Tibial artery (tissue), 4 donors: ENCODE measurements at regions not wholly inside any gene's neighbourhood (a gene's known extent, or its start where the extent isn't known, plus 50 kb on each side); places are given as distances from the start of the nearest gene placed in this dataset.

ENCODE experiments used
- DNase-seq, 2 donors: peaks; one replicate each; pipeline ENCODE4 v3.0.0-alpha.2; 2019
- H3K27ac ChIP-seq, 2 donors: fragments of 200-600 bp; sonication (generic) in 1 of 2; 1 replicate in 1 of 2; 2 replicates in 1 of 2; pipeline ENCODE4 v1.5.1; 2018 to 2019; ENCODE audit warnings: mild to moderate bottlenecking in 1 of 2
- H3K27me3 ChIP-seq, 2 donors: fragments of 200-600 bp; sonication (generic) in 1 of 2; one replicate each; pipeline versions ENCODE4 v1.5.1 to v1.6.0; 2016 to 2019
- H3K36me3 ChIP-seq, 3 donors: fragments of 200-600 bp; sonication (generic) in 2 of 3; one replicate each; pipeline ENCODE4 v1.5.1; 2016 to 2019; ENCODE audit warnings: mild to moderate bottlenecking in 2 of 3
- H3K4me1 ChIP-seq, 4 donors: fragments of 200-600 bp; sonication (generic) in 2 of 4; 1 replicate in 3 of 4; 2 replicates in 1 of 4; pipeline ENCODE4 v1.5.1; 2016 to 2019
- H3K4me3 ChIP-seq, 2 donors: fragments of 200-600 bp; sonication (generic) in 1 of 2; 1 replicate in 1 of 2; 2 replicates in 1 of 2; pipeline ENCODE4 v1.5.1; 2018 to 2019; ENCODE audit warnings: mild to moderate bottlenecking in 2 of 2
- H3K9me3 ChIP-seq, 3 donors: fragments of 200-600 bp; sonication (generic) in 1 of 3; one replicate each; pipeline ENCODE4 v1.5.1; 2016 to 2019
- intact Hi-C: fragments of 100-400 bp; cut with DNase I; formaldehyde crosslinking; loops from one replicate; pipeline ENCODE4 v1.15.0; 2023; ENCODE audit warnings: low total_unique reads
- TF ChIP-seq, protein P1 (sequence below), 2 experiments: fragments of 200-600 bp in 1 of 2; fragments of 450-650 bp in 1 of 2; IDR thresholded peaks; one replicate each; pipeline ENCODE4 v1.5.1; 2017 to 2019; ENCODE audit warnings: antibody characterized with exemption in 2 of 2, mild to moderate bottlenecking in 1 of 2, moderate library complexity in 1 of 2

DNA sequence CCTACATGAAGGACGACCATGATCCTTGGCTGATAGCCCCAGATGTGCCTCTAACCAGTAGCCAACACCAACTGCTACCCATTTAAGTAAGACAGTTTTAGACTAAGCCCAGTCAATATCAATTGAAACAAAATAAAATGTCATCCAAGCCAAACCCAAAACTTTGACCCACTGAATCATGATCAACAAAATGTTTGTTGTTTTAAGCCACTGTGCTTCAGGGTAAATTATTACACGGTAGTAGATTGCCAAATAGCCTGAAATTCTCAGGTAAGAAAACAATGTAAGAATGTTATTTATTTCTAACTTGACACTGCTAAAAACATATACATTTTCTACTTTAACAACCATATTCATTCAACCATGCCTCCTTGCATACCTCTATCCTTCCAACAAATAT, 105.5 kb upstream of the PAPPA start:
- intact Hi-C loops: no loop called here
- Histone ChIP-seq H3K27ac (no peak overlapping the region), H3K4me3 (no peak overlapping the region), H3K36me3 (no peaks in the 10 kb centered on the region), H3K4me1 (no peaks in the 10 kb centered on the region), H3K9me3 (peaks cover 0 to 4% (median 0%) of the 10 kb centered on the region in 3 donors), H3K27me3 (no peaks in the 10 kb centered on the region)
- TF ChIP-seq, protein P1, sequence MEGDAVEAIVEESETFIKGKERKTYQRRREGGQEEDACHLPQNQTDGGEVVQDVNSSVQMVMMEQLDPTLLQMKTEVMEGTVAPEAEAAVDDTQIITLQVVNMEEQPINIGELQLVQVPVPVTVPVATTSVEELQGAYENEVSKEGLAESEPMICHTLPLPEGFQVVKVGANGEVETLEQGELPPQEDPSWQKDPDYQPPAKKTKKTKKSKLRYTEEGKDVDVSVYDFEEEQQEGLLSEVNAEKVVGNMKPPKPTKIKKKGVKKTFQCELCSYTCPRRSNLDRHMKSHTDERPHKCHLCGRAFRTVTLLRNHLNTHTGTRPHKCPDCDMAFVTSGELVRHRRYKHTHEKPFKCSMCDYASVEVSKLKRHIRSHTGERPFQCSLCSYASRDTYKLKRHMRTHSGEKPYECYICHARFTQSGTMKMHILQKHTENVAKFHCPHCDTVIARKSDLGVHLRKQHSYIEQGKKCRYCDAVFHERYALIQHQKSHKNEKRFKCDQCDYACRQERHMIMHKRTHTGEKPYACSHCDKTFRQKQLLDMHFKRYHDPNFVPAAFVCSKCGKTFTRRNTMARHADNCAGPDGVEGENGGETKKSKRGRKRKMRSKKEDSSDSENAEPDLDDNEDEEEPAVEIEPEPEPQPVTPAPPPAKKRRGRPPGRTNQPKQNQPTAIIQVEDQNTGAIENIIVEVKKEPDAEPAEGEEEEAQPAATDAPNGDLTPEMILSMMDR (IDR thresholded peaks at IDR 0.05): no peak
- DNase-seq: no peak

DNA sequence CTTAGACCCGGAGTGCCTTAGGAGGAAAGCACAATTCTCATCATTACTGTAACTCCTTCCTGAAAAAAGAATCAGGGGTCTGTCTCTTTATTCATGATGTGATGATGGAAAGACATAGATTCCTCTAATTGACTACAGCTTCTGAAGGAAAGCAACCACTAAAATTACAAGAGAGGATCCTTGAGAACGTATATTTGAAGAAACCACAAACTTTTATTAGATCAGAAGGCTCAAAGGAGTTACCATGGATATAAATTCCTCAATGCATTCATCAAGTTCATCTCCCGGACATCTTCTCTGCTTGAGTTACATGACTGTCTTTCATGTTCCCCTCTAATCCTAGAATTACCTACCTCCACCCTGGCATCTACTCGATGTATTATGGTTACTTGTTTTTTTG, 104.1 kb upstream of the PAPPA start:
- Histone ChIP-seq H3K4me3 (no peak overlapping the region), H3K4me1 (no peaks in the 10 kb centered on the region), H3K9me3 (peaks cover 0 to 4% (median 0%) of the 10 kb centered on the region in 3 donors), H3K27me3 (no peaks in the 10 kb centered on the region), H3K27ac (no peak overlapping the region), H3K36me3 (no peaks in the 10 kb centered on the region)
- TF ChIP-seq, protein P1 (IDR thresholded peaks at IDR 0.05): no peak
- no peak for DNase-seq
- intact Hi-C loops: no loop called here

DNA sequence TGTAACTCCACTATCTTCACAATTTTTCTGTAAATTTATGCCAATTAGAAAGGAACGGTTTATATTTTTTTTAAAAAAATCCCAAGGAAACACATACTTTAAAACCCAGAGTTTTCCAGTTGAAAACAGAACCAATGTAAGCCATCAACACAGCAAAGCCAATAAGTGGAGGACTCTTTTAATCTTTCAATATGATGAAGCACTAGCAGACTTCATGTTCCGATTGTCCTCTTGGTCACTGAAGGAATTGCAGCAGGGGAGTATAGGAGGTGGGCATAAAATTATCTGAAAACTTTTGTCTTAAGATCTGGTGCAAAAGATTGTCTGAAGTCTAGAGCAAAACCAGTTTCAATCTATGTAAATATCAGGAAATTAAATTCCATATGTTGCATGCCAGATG, 102.1 kb upstream of the PAPPA start:
- TF ChIP-seq, protein P1 (IDR thresholded peaks at IDR 0.05): no peak
- intact Hi-C loops: no loop called here
- Histone ChIP-seq H3K27ac (no peak overlapping the region), H3K36me3 (no peaks in the 10 kb centered on the region), H3K27me3 (no peaks in the 10 kb centered on the region), H3K9me3 (no peaks in the 10 kb centered on the region), H3K4me1 (no peaks in the 10 kb centered on the region), H3K4me3 (no peak overlapping the region)
- no peak for DNase-seq

DNA sequence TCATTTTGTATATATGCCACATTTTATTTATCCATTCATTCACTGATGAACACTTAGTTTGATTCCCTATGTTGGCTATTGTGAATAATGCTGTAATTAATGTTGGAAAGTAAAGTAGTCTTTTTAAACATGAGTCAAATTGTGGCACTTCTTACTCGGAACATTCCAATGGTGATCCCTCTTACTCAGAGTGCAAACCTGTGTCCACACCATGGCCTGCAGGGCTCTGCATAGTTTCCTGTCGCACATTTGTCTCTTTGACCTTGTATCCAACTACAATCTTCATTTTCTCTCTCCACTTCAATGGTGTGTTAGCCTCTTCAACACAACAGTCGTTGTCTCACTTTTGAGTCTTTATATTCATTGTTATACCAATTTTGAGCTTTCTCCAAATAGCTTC, 98.1 kb upstream of the PAPPA start:
- Histone ChIP-seq H3K4me1 (no peaks in the 10 kb centered on the region), H3K36me3 (no peaks in the 10 kb centered on the region), H3K4me3 (no peak overlapping the region), H3K27me3 (no peaks in the 10 kb centered on the region), H3K27ac (no peak overlapping the region), H3K9me3 (no peaks in the 10 kb centered on the region)
- intact Hi-C loops: no loop called here
- TF ChIP-seq, protein P1 (IDR thresholded peaks at IDR 0.05): no peak
- DNase-seq: no peak

DNA sequence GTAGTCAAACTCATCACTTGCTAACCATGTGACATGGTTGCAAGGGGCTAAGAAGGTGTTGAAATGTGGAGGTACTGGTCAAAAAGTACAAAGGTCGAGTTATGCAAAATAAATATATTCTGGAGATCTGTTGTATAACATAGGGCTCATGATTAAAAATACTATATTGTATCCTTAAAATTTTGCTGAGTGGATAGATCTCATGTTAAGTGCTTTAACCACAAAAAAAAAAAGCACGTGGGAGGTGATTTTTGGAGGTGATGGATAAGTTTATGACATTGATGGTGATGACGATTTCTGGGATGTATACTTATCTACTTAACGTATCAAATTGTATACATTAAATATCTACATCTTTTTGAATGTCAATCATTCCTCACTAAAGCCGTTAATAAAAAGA, 96.2 kb upstream of the PAPPA start:
- H3K36me3 ChIP-seq: no peaks in the 10 kb centered on the region
- intact Hi-C loops: no loop called here

More for the DNA sequence above, 96.2 kb upstream of the PAPPA start:
- Histone ChIP-seq H3K4me1 (no peaks in the 10 kb centered on the region), H3K9me3 (no peaks in the 10 kb centered on the region), H3K27me3 (no peaks in the 10 kb centered on the region), H3K27ac (no peak overlapping the region), H3K4me3 (no peak overlapping the region)
- TF ChIP-seq, protein P1 (IDR thresholded peaks at IDR 0.05): no peak
- no peak for DNase-seq
